ENCODE measurements at regions not wholly inside any gene's neighbourhood (a gene's known extent, or its start where the extent isn't known, plus 50 kb on each side); places are given as distances from the start of the nearest gene placed in this dataset.

GRCh38 chr2:41892476-41892875, 155.3 kb upstream of the PKDCC start:
- H3K27ac Mint-ChIP-seq, result no peak overlapping the region
- no peaks in the 10 kb centered on the region for H3K36me3 Mint-ChIP-seq (ENCODE audit: low read depth)
- H3K4me1 Mint-ChIP-seq (ENCODE audit: low read depth), result no peaks in the 10 kb centered on the region
- H3K9me3 Mint-ChIP-seq, result no peaks in the 10 kb centered on the region
- intact Hi-C loops (cut with micrococcal nuclease), result no loop called here
- H3K27me3 Mint-ChIP-seq, result peaks cover 9% of the 10 kb centered on the region
- H3K4me3 Mint-ChIP-seq, result no peak overlapping the region

- peaks cover 6% of the 10 kb centered on the region for H3K27me3 Mint-ChIP-seq
- no peak overlapping the region for H3K4me3 Mint-ChIP-seq
- H3K36me3 Mint-ChIP-seq (ENCODE audit: low read depth), result no peaks in the 10 kb centered on the region
- H3K9me3 Mint-ChIP-seq, result no peaks in the 10 kb centered on the region
- H3K27ac Mint-ChIP-seq, result no peak overlapping the region
- no peaks in the 10 kb centered on the region for H3K4me1 Mint-ChIP-seq (ENCODE audit: low read depth)
- intact Hi-C loops (cut with micrococcal nuclease), result no loop called here
Observed at GRCh38 chr2:41894563-41895333, 153.1 kb upstream of the PKDCC start.

GRCh38 chr2:41895334-41895664, 152.5 kb upstream of the PKDCC start:
- intact Hi-C loops (cut with micrococcal nuclease), result no loop called here
- no peak overlapping the region for H3K27ac Mint-ChIP-seq
- no peak overlapping the region for H3K4me3 Mint-ChIP-seq

GRCh38 chr2:41896186-41896846, 151.5 kb upstream of the PKDCC start:
- Mint-ChIP-seq H3K4me3 (no peak overlapping the region), H3K9me3 (no peaks in the 10 kb centered on the region), H3K4me1 (ENCODE audit: low read depth) (no peaks in the 10 kb centered on the region), H3K36me3 (ENCODE audit: low read depth) (no peaks in the 10 kb centered on the region), H3K27me3 (peaks cover under 1% of the 10 kb centered on the region), H3K27ac (no peak overlapping the region)
- intact Hi-C loops (cut with micrococcal nuclease), result no loop called here

More at GRCh38 chr2:41895334-41895664, 152.5 kb upstream of the PKDCC start:
- Mint-ChIP-seq H3K4me1 (ENCODE audit: low read depth) (no peaks in the 10 kb centered on the region), H3K9me3 (no peaks in the 10 kb centered on the region), H3K27me3 (peaks cover 5% of the 10 kb centered on the region), H3K36me3 (ENCODE audit: low read depth) (no peaks in the 10 kb centered on the region)

GRCh38 chr2:41899189-41899588, 148.6 kb upstream of the PKDCC start:
- no peaks in the 10 kb centered on the region for H3K4me1 Mint-ChIP-seq (ENCODE audit: low read depth)
- H3K4me3 Mint-ChIP-seq, result no peak overlapping the region
- H3K27me3 Mint-ChIP-seq, result peaks cover 5% of the 10 kb centered on the region
- no peaks in the 10 kb centered on the region for H3K36me3 Mint-ChIP-seq (ENCODE audit: low read depth)
- intact Hi-C loops (cut with micrococcal nuclease), result no loop called here
- H3K9me3 Mint-ChIP-seq, result no peaks in the 10 kb centered on the region
- no peak overlapping the region for H3K27ac Mint-ChIP-seq

GRCh38 chr2:41900101-41900577, 147.7 kb upstream of the PKDCC start:
- Mint-ChIP-seq H3K27me3 (peaks cover 5% of the 10 kb centered on the region), H3K36me3 (ENCODE audit: low read depth) (no peaks in the 10 kb centered on the region), H3K4me3 (no peak overlapping the region), H3K9me3 (no peaks in the 10 kb centered on the region), H3K4me1 (ENCODE audit: low read depth) (no peaks in the 10 kb centered on the region), H3K27ac (no peak overlapping the region)
- intact Hi-C loops (cut with micrococcal nuclease), result no loop called here

- Mint-ChIP-seq H3K4me1 (ENCODE audit: low read depth) (no peaks in the 10 kb centered on the region), H3K4me3 (no peak overlapping the region), H3K36me3 (ENCODE audit: low read depth) (no peaks in the 10 kb centered on the region), H3K27me3 (peaks cover 12% of the 10 kb centered on the region), H3K27ac (no peak overlapping the region), H3K9me3 (no peaks in the 10 kb centered on the region)
- intact Hi-C loops (cut with micrococcal nuclease), result no loop called here
Observed at GRCh38 chr2:41902897-41903296, 144.9 kb upstream of the PKDCC start.

GRCh38 chr2:41903474-41904135, 144.2 kb upstream of the PKDCC start:
- Mint-ChIP-seq H3K27ac (no peak overlapping the region), H3K36me3 (ENCODE audit: low read depth) (no peaks in the 10 kb centered on the region), H3K4me1 (ENCODE audit: low read depth) (no peaks in the 10 kb centered on the region), H3K27me3 (peaks cover 14% of the 10 kb centered on the region), H3K9me3 (no peaks in the 10 kb centered on the region), H3K4me3 (no peak overlapping the region)
- intact Hi-C loops (cut with micrococcal nuclease), result no loop called here

- Mint-ChIP-seq H3K27ac (no peak overlapping the region), H3K27me3 (peaks cover 17% of the 10 kb centered on the region), H3K36me3 (ENCODE audit: low read depth) (no peaks in the 10 kb centered on the region), H3K4me3 (no peak overlapping the region), H3K9me3 (no peaks in the 10 kb centered on the region), H3K4me1 (ENCODE audit: low read depth) (no peaks in the 10 kb centered on the region)
- intact Hi-C loops (cut with micrococcal nuclease), result no loop called here
Observed at GRCh38 chr2:41904459-41904858, 143.4 kb upstream of the PKDCC start.

- intact Hi-C loops (cut with micrococcal nuclease), result no loop called here
- Mint-ChIP-seq H3K27me3 (peaks cover 19% of the 10 kb centered on the region), H3K4me3 (no peak overlapping the region), H3K9me3 (no peaks in the 10 kb centered on the region), H3K4me1 (ENCODE audit: low read depth) (no peaks in the 10 kb centered on the region), H3K36me3 (ENCODE audit: low read depth) (no peaks in the 10 kb centered on the region), H3K27ac (no peak overlapping the region)
Observed at GRCh38 chr2:41905597-41906337, 142.1 kb upstream of the PKDCC start.

- no peak overlapping the region for H3K27ac Mint-ChIP-seq
- H3K9me3 Mint-ChIP-seq, result no peaks in the 10 kb centered on the region
- no peak overlapping the region for H3K4me3 Mint-ChIP-seq
- H3K27me3 Mint-ChIP-seq, result peaks cover 19% of the 10 kb centered on the region
- intact Hi-C loops (cut with micrococcal nuclease), result no loop called here
- no peaks in the 10 kb centered on the region for H3K4me1 Mint-ChIP-seq (ENCODE audit: low read depth)
- H3K36me3 Mint-ChIP-seq (ENCODE audit: low read depth), result no peaks in the 10 kb centered on the region
Observed at GRCh38 chr2:41906338-41906725, 141.5 kb upstream of the PKDCC start.

- Mint-ChIP-seq H3K9me3 (no peaks in the 10 kb centered on the region), H3K36me3 (ENCODE audit: low read depth) (no peaks in the 10 kb centered on the region), H3K4me3 (no peak overlapping the region), H3K27ac (no peak overlapping the region), H3K27me3 (peaks cover 21% of the 10 kb centered on the region), H3K4me1 (ENCODE audit: low read depth) (no peaks in the 10 kb centered on the region)
- intact Hi-C loops (cut with micrococcal nuclease), result no loop called here
Observed at GRCh38 chr2:41907141-41907540, 140.7 kb upstream of the PKDCC start.

GRCh38 chr2:41907771-41908207, 140.0 kb upstream of the PKDCC start:
- intact Hi-C loops (cut with micrococcal nuclease), result no loop called here
- Mint-ChIP-seq H3K36me3 (ENCODE audit: low read depth) (no peaks in the 10 kb centered on the region), H3K9me3 (no peaks in the 10 kb centered on the region), H3K4me3 (no peak overlapping the region), H3K27ac (no peak overlapping the region), H3K27me3 (peaks cover 21% of the 10 kb centered on the region), H3K4me1 (ENCODE audit: low read depth) (no peaks in the 10 kb centered on the region)

GRCh38 chr2:41908349-41908748, 139.5 kb upstream of the PKDCC start:
- Mint-ChIP-seq H3K27me3 (peaks cover 18% of the 10 kb centered on the region), H3K36me3 (ENCODE audit: low read depth) (no peaks in the 10 kb centered on the region), H3K4me1 (ENCODE audit: low read depth) (no peaks in the 10 kb centered on the region), H3K4me3 (no peak overlapping the region), H3K27ac (no peak overlapping the region), H3K9me3 (no peaks in the 10 kb centered on the region)
- intact Hi-C loops (cut with micrococcal nuclease), result no loop called here
